Activated CD4-positive, alpha-beta T cell treated with anti-CD3 and anti-CD28 coated beads for 4 hours (primary cell): ENCODE measurements at regions not wholly inside any gene's neighbourhood (a gene's known extent, or its start where the extent isn't known, plus 50 kb on each side); places are given as distances from the start of the nearest gene placed in this dataset.
A peak's percentile ranks its signal among the peaks of the same experiment; 100 is the strongest.
"Not testable (repeated sequence)": the region's sequence is repeated elsewhere in the genome, so short reads cannot be mapped to it uniquely, and the experiment has no call there.

Experiments used
- DNase-seq, 2 donors: peaks; one replicate each; pipeline ENCODE4 v3.0.0-alpha.2; 2020

- no peak for DNase-seq
These were observed 76.4 kb downstream of the PHAX start for GRCh38 chr5:126677121-126677520.

GRCh38 chr5:126680191-126680817, 79.6 kb downstream of the PHAX start:
- no peak for DNase-seq

- not testable (repeated sequence) for DNase-seq
These were observed 80.6 kb downstream of the PHAX start for GRCh38 chr5:126681314-126681713.

GRCh38 chr5:126681970-126682369, 81.2 kb downstream of the PHAX start:
- DNase-seq = no peak

GRCh38 chr5:126682856-126683255, 82.1 kb downstream of the PHAX start:
- DNase-seq = no peak

- DNase-seq = no peak
These were observed 83.2 kb downstream of the PHAX start for GRCh38 chr5:126683912-126684311.

GRCh38 chr5:126684656-126685442, 84.1 kb downstream of the PHAX start:
- peak; percentile 46 to 52 for DNase-seq

- DNase-seq = no peak
These were observed 85.8 kb downstream of the PHAX start for GRCh38 chr5:126686451-126687126.

- no peak for DNase-seq
These were observed 84.0 kb upstream of the LMNB1 start for GRCh38 chr5:126692971-126693370.

- DNase-seq = no peak
These were observed 83.1 kb upstream of the LMNB1 start for GRCh38 chr5:126693806-126694205.

GRCh38 chr5:126694403-126694802, 82.5 kb upstream of the LMNB1 start:
- no peak for DNase-seq

- no peak for DNase-seq
These were observed 81.8 kb upstream of the LMNB1 start for GRCh38 chr5:126695091-126695490.

- no peak for DNase-seq
These were observed 69.9 kb upstream of the LMNB1 start for GRCh38 chr5:126707080-126707479.

- DNase-seq = no peak
These were observed 61.2 kb upstream of the LMNB1 start for GRCh38 chr5:126715765-126716164.

GRCh38 chr5:126716861-126717260, 60.1 kb upstream of the LMNB1 start:
- DNase-seq = no peak

- no peak for DNase-seq
These were observed 58.6 kb upstream of the LMNB1 start for GRCh38 chr5:126718236-126718868.

- no peak for DNase-seq
These were observed 56.6 kb upstream of the LMNB1 start for GRCh38 chr5:126720369-126720768.

GRCh38 chr5:126723643-126724042, 53.3 kb upstream of the LMNB1 start:
- no peak for DNase-seq
